HG03558 (cell line): ENCODE measurements at regions not wholly inside any gene's neighbourhood (a gene's known extent, or its start where the extent isn't known, plus 50 kb on each side); places are given as distances from the start of the nearest gene placed in this dataset.
"Not testable (repeated sequence)": the region's sequence is repeated elsewhere in the genome, so short reads cannot be mapped to it uniquely, and the experiment has no call there.

ENCODE experiments used
- ATAC-seq: cut with Tn5 transposase; IDR thresholded peaks from one replicate; pipeline ENCODE4 v1.9.1; 2021; ENCODE audit warnings: moderate number of reproducible peaks; ENCODE audit not compliant: unreplicated experiment; ENCODE audit errors: extremely low read depth

GRCh38 chr13:26482451-26483197 is 74.9 kb upstream of the WASF3 start:
- peak; percentile 70 for ATAC-seq

GRCh38 chr13:26483546-26483945 is 73.9 kb upstream of the WASF3 start:
- no peak for ATAC-seq

GRCh38 chr13:26484196-26484595 is 73.3 kb upstream of the WASF3 start:
- no peak for ATAC-seq

- ATAC-seq: no peak
Measured at GRCh38 chr13:26485288-26485687, 72.2 kb upstream of the WASF3 start.

DNA sequence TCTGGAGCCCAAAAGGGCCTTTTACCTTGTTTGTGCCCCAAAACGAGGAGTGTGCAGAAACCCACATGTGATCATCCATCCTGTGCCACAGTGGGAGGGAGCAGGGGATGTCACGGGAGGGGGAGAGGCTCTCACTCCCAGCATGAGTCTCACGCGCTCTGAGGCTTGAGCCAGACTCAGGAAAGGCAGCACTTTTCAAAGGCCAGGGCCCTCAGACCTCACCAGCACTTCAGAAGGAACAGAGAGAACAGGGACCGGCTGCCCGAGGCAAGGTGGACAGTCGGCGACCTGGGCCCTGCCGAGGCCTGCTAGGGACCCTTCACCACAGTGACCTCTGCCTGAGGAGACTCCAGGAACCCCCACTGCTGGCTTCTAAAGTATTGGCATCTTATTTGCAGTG is 71.7 kb upstream of the WASF3 start:
- ATAC-seq: no peak

GRCh38 chr13:26486550-26486949 is 70.9 kb upstream of the WASF3 start:
- no peak for ATAC-seq

DNA sequence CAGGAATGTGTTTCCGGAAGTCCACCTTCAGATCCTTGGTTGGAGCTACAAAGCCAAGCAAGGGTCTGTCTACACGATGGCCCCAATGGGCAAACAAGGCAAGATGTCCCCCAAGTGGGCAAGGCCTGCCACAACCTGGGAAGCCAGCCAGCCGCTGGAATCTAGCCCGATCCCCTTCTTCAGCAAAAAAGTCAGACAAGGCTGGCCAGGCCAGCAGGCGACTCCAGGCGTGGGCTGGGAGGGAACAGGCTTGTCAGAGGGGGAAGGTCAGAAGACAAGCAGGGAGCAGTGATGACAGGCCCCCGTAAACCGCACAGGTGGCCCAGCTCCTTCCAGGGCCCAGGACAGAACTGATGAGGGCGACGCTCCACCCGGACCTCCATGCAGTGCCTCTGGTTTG is 69.7 kb upstream of the WASF3 start:
- ATAC-seq: no peak

GRCh38 chr13:26488236-26489003 is 69.1 kb upstream of the WASF3 start:
- ATAC-seq: no peak

DNA sequence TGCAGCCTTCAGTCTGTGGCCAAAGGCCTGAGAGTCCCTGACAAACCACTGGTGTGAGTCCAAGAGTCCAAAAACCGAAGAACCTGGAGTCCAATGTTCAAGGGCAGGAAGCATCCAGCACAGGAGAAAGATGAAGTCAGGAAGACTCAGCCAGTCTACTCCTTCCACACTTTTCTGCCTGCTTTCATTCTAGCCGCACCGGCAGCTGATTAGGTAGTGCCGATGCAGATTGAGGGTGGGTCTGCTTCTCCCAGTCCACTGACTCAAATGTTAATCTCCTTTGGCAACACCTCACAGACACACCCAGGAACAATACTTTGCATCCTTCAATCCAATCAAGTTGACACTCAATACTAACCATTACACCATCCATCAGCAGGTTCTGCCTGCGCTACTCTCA is 65.2 kb upstream of the WASF3 start:
- ATAC-seq: not testable (repeated sequence)

- ATAC-seq: no peak
Measured at GRCh38 chr13:26494571-26495195, 62.8 kb upstream of the WASF3 start.

GRCh38 chr13:26495750-26496149 is 61.7 kb upstream of the WASF3 start:
- ATAC-seq: no peak

DNA sequence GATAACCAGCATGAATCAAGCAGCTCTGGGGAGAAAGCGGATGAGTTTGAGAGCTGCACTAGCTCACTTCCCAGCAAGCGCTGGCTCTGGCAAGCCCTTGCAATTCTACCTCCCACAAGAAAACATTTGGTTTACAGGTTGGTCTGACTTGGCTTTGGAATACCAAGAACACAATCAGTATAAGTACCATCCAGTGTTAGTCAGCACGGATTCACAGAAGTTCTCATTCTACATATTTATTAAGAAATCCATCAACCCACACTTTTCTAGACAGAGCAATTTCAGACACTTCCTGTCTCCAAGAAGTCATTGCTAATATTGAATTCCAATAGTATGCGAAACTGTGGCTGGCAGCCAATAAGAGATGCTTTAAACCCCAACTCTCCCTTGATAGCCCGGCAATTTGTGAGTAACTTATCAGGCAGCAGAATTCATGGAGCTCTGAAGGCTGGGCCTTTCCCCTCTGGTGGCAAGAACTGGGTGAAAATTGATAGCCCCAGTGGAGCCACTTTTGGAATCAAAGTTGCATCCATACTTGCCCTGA is 59.4 kb upstream of the WASF3 start:
- no peak for ATAC-seq

DNA sequence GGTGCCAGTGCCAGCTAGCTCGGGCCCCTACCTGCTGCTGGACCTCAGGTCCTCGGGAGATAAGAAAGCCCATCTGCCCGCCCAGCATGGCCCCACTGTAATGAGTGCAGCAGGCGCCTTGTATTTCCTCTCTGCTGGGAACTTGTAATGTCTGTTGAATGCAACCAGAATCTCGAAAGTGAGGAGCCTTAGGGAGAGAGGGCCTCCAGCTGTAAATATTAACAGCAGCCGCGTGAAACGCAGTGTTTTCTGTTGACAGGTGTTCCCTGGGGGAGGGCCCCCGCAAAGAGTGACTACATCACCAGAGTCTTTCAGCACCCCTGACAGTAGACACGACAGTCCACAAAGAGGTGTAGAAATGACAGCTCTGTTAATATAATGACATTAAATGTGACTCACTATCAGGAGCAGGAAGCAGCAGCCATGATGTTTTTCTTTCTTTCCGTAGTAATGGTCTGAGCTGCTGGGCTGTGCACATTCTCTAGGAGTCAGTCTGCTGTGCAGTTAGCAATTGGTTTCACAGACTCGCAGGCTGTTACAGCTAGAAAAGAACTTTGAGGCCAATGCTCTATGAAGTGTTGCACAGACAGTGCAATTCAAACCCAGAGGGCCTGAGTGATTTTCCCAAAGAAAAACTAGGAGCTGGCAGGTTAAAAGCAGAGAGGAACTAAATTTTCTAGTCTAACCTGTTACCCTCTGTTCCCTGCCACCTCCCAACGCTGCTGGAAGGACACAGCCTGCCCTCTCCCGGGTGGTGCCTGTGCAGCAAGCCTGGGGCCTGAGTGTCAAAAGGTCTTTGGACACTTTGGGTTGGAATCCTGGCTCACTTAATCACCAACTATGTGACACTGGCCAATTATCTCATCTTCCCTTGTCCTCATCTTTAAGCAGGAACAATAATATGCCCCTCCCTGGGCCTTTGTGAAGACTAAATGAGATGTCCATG is 58.6 kb upstream of the WASF3 start:
- no peak for ATAC-seq

DNA sequence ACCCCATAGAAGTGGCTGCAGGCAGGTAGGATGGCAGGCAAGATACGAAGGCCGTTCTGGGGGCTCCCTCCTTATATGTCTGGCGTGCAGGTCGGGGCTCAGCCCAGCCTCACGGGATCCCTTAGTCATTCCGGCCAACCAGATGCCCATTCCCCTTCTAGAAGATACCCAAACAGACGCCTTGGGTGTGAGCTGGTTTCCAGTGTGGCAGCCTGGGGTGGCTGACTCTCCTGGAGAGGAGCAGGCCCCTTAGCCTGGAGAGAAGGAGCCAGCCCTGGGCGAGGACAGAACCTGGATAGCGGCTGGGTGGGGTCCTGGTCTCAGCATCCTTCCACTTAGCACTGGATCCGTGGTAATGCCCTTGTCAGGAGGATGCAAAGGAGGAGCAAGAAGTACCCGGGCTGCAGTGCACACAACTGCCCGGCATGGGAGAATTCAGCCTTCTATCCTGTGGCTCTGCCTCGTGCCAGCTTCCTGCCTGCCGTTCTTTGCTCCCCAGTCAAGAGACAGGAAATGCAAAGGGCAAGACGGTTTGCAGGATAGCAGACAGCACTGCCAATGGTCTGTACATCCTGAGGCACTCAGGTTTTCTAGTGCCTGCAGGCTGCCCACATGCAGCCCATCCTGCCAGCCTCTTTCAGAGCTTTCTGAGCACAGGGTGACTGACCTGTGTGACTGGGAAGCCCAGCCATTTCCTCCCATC is 56.7 kb upstream of the WASF3 start:
- ATAC-seq: no peak

GRCh38 chr13:26501641-26502040 is 55.8 kb upstream of the WASF3 start:
- no peak for ATAC-seq

GRCh38 chr13:26502826-26503225 is 54.7 kb upstream of the WASF3 start:
- ATAC-seq: no peak

- ATAC-seq: no peak
Measured at GRCh38 chr13:26503826-26504594, 53.5 kb upstream of the WASF3 start.
